Left renal cortex interstitium (tissue), 4 donors: ENCODE measurements at regions not wholly inside any gene's neighbourhood (a gene's known extent, or its start where the extent isn't known, plus 50 kb on each side); places are given as distances from the start of the nearest gene placed in this dataset.
A peak's percentile ranks its signal among the peaks of the same experiment; 100 is the strongest.

Experiments used
- DNase-seq, 4 donors: peaks; one replicate each; pipeline ENCODE4 v3.0.0-alpha.2; 2013; ENCODE audit warnings: low read depth in 4 of 4, low spot score in 2 of 4, missing footprints in 1 of 4

DNA sequence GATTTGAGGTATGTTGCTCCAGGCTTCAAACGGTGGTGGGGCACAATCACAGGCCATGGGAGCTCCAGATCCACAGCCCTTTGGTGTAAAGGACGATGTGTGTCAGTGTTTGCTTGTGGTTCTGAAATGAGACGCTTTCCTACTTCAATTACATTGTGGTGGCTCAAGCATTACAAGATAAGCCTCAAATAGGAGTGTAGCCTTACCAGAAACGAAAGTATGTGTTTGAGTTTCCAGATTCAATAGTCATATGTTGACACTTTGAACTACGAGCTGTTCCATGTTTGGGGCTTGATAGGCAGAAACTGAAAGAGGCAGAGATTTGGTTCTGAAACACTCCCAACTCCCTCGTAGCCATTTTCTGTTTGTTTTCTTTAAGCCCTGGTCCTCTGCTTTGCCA lies 187.1 kb downstream of the MYLK4 start:
- DNase-seq = no peak

DNA sequence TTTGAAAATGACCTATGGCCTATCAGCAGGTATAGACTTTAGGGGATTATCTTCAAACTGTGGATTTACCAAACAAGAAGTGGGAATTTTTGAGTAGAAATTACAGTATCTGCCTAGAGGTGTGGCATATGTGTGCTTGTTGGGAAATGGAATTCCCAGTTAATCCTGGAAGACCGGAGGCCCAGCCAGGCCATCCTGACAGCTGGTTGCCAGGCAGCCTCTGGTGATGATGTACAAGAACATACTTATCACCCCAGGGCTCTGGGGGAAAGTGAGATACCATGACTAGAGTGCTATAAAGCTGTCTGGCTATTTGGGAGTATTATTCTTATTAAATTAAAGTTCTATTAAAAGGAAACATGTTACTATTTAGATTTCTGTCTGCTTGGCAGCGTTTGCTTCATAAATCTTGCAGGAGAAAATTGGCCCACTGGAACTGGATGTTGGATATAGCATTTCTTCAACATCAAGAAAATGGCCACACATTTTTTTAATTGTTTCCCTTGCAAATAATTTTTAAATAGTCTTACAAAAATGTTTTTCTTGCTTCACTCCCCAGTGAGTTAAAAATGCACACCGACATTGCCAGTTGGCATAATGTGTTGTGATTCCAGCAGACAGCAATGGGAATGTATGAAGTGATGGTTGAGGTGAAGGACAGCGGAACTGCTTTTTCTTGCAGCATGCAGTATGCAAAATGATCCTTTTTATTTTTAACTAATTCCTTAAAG lies 187.8 kb downstream of the MYLK4 start:
- no peak for DNase-seq

DNA sequence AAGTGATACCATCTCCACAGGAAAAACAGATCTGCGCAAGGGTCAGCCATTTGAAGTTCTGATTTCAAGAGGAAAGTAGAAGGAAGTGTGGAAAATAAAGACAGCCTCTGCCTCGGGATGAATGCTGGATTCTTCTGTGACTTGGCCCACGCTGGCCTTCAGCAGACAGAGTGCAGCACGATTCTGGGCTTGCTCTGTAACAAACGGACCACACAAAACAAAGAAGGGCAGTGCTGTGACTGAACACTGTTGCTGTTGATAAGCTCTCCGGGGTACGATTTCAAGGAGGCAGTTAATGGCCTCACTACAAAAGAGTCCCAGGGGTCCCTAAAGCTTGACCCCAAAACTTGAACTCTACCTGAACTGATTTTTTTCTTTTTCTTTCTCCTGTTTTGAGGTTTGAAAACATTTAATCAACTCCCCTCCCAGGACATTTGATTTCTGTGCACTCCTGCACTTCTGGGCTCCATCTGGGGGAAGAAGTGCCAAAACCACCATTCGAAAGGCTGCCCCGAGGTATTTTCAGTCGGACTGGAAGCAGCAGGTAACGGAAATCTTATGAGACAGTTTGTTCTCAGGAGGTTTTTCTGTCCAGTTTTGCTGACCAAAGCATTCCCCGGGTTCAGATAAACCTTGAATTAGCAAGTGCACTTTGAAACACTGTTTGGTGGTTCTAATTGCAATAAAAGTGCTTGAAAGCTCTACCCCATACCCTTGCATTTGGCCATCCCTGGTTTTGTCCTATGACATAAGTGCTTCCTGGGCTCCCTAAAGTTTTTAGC lies 189.6 kb downstream of the MYLK4 start:
- DNase-seq = no peak

DNA sequence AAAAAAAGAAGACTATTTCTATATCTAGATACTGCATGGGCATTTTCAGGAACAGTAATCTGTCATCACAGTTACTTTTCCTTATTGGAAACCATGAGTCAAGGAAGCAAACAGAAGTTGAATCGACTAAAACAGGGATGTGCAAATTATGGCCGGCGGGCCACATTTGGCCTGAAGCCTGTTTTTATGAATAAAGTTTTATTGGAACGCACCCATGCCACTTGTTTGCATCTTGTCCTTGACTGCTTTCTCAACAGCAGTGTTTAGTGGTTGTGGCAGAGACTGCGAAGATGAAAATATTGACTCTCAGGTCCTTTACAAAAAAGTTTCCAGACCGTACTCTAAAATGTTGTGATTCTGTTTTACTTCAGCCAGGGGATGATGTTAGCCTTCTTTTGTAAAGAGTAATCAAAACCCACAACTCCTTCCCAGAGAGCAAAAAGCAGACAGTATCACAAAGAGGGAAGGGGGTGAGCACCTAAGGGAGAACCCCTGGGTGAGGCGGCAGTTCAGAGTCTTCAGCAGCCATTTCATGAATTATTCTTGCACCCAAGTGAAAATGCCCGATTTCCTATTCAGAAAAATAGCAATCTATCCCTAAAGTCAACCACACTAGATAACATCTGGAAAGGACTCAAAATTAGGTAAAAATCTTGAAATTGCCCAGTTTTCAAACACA lies 190.4 kb downstream of the MYLK4 start:
- no peak for DNase-seq

DNA sequence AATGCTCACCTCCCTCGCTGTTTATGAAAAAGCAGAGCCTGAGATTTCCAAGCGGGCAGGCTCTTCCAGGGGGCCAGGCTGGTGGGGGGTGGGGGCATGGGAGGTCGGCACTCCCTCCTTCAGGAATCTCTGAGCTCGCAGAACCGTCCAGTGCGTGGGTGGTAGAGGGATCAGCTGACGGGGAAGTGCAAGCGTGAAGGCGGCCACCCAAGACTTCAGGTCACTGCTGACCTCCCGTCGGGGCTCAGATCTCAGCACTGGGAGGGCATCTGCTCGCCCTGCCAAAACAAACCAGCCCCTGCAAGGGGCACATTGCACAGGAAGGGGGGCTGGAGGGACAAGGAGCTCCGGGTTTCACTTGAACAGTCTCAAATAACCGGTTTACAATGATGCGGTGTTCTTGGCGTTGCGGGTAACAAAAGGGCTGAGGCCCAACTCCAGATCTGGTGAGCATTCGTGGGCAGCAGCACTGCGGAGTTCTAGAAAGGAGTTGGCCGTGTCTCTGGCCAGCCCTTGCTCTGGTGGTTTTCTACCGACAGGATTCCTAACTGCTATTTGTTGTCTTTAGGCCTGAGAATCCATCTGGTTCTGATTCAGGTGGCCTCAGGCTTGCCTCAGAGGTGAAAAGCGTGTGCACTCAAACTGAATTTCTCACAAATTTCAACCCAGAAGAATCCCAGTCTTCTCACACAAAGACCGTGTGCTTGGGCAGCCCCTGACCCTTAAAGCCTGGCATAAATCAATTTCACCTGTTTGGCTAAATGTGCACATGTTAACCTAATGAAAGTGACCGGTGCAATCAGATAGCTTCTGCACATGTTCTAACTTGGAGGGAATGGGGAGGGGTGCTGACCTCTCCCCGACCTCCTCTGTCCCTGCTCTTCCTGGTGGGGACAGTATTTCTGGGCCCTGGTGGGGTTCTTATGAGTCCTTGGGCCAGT lies 191.6 kb downstream of the MYLK4 start:
- DNase-seq = peak in 3 of 4 donors; percentile 37 to 67 (median 62)

DNA sequence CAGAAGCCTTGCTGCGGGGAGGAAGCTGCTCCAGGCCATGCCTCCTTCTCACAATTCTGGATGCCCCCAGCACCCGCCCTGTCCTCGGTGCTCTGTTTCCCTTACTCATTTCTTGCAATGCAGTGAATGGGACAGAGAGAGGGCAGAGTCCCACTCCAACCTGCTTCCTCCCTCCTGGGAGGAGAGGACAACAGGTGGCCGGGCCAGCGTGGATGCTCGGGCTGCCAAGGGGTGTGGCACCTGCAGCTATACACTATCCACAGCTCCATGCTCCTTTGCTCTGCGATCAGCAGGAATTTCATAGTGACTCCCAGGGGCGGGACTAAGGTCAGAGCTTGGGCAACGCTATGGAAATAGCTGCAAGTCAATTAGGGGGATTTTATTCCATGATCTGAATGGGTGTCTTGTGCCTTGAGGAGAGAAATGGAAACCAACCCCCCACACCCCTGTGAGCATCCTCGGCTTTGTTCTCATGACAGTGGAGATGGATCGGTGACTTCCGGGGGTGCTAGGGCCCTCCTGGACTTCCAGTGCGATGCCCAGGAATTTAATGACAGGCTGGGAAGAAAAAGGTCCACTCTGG lies 192.5 kb downstream of the MYLK4 start:
- no peak for DNase-seq

DNA sequence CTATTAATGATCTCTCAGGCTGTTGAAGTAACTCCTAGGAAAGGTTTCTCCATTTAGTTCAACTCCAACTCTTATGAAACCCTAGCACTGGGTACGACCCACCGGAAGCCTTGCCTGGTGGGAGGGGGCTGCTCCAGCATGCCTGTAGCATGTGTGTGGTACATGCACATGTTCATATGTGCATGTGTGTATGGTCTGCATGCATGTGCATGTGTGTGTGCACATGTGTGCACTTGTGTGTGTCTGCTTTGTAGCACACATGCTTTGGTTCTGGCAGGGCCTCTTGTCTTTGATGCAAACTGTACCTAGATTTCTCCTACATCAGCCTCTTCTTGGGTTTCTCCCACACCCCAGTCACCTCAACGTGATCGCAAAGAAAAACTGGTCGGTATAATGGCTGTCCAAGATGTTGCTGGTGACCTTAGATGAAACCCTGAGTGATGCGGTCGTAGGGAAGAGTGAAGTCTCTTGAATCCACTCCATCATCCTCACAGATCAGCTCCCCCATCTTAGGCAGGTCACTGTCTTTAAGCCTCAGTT lies 193.5 kb downstream of the MYLK4 start:
- no peak for DNase-seq

DNA sequence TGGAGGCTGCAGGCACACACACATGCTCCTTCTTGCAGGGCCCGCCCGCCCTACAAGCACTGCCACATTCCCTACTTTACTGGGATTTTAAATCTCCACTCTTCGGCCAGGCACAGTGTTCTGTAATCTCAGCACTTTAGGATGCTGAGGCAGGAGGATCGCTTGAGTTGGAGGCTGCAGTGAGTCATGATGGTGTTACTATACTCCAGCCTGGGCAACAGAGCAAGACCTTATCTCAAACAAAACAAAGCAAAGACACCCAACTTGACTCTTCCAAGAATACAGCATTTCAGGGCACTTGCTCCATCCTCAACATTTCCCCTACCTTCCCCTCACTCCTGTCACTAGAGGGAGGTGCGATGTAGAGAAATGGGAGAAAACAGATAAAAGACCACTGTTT lies 194.0 kb downstream of the MYLK4 start:
- no peak for DNase-seq

DNA sequence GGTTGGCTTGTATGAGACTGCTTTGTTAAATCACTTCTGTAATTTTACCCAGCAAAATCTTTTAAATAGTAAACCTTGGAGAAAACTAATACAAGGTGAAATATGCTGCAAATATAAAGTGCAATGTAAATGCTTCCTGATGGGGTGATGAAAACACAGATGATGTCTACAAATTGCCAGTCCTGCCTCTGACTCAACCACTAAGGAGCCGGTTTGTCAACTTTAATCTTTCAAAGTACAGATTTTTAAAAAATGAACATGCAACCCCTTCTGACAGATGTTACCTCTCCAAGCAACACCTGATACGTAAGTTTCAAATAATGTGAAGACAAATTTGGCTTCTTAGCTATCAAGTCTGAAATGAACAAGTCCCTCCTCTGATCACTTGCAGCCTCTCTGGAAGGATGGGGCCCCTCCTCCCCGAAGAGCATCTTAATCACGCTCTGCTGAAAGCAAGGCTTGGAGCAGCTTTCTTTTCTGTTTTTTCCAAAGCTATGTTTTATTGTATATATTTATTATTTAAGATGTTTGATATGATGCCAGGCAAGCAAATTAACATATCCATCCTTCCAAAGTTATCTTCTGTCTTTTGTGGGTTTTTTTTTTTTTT lies 196.0 kb downstream of the MYLK4 start:
- no peak for DNase-seq

DNA sequence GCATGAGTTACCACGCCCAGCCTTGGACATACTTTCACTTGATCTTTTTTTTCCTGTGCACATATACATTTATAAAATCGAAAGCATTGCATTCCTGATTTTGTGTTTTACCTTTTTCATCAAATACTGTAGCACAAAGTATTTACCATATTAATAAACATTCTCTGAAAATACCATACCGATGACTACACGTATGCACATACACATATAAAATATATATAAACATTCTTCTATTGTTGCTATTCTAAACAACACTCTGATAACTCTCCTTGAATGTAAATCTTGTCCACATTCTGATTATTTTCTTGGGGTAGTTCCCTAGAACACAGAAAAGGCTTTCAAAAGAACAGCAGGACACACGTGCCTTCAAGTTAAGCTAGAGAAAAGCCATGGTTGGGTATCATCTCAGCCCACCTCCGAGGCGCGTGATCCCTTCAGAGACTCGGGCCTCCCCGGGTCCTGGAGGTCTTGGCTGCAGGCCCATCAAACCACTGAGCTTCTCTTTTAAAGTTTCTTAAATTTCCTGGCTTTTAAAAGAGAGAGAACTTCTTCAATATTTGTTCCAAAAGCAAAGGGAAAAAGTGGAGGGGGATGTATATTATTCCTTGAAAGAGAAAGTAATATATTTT lies 198.1 kb downstream of the MYLK4 start:
- no peak for DNase-seq

DNA sequence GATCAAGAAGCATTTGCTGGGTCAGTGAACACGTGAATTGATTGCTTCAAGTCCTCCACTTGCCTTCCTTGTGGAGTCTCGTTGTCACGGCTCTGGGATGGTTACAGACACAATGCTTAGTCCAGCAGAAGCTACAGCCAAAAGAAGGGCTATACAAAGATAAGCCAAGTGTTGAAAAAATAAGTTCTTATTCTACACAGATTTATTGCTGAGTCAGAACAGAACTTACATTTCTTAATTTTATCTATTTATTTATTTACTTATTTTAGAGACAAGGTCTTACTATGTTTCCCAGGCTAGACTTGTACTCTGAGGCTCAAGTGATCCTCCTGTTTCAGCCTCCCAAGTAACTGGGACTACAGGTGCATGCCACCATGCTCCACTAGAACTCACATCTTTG lies 199.0 kb downstream of the MYLK4 start:
- no peak for DNase-seq

DNA sequence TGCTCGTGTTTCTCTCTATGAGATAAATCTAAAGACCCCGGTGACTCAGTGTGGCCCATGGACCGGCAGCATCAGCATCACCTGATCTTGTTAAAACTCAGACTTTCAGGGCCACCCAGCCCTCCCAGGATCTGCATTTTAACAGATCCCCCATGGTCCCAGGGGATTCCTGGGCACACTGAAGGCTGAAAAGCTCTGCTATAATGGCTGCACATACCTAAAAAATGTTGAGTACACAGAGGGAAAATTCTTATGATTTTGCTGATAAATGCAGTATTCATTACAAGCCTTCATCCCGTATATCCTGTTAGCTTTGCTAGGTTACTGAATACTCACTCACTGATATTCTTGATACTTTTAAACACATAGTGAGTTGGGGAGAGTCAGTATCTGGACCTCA lies 200.5 kb downstream of the MYLK4 start:
- no peak for DNase-seq

DNA sequence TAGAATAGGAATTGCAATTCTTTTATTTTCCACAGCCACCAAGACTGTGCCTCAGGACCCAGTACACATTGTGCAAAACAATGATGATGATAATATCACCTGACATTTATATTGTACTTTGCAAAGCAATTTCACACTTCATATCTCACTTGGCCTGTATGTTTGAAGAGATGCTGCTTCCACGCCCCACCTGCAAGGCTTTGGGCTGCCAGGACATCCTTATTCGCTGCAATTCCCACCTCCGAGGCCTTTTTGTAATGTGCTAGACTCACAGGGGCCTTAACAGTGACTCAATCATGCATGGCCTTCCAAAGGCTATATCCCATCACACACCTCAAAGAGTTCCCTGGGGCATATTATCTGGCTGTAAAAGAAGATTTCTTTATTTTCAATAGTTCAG lies 200.9 kb downstream of the MYLK4 start:
- no peak for DNase-seq

DNA sequence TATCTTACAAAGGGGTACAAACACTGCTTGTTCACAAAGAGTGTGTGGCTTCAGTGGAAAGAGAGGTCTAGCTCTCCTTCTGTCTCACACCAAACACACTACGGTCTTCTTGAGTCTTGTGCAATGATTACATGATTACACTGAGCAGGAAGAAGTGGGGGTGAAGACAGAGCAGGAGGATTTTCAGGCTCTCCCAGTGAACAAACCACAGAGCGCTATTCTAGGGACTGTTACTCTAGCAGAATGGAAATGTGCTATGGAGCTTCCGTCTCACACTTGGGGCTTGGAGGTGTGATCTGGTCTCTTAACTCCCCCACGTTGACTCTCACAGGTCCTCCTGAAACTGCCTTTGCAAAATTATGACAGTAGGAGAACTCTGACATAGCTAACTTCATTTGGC lies 203.4 kb downstream of the MYLK4 start:
- DNase-seq = no peak

DNA sequence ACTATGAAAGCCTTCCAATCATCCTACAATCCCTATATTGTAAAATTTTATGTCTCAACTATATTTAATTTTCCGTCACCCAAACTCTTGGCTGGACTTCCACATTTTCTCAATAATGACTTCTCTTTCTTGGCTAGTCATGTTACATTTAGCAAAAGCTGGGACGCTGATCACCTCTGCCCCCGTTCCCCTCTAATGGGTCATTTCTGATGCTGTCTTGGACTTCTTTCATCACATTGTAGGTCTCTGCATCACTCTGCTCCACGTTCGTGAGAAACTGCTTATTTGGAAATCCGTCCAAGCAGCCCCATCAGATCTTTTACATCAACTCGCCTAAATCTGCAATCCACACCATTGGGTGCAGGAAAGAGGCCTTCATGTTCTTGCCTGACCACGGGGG lies 203.8 kb downstream of the MYLK4 start:
- no peak for DNase-seq

DNA sequence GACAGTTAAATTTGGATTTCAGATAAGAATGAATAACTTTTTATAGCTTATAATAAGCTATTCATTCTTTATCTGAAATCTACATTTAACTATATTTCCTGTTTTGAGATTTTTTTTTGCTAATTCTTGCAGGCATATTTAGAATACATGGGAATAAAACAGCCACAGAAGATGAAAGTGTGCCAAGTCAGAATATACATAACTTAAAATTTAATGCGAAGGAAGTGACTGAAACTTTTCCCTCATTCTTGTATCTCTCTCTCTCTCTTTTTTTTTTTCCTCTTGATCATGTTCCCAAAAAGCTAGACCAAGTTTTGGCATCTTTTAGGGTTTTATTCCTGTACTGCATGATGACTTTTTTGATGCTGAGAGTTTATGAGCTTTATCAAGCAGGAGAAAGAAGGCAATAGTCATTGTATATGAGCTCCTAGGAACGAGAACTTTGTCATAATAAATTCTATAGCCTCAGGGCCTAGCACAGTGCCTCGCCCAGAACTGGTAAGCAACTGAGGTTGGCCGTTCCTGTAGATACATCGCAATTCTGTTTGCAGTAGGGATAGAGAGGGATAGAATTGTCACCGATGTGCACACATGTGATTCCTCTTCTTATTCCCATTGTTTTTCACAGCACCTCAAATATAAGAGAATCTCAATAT lies 205.2 kb downstream of the MYLK4 start:
- no peak for DNase-seq

DNA sequence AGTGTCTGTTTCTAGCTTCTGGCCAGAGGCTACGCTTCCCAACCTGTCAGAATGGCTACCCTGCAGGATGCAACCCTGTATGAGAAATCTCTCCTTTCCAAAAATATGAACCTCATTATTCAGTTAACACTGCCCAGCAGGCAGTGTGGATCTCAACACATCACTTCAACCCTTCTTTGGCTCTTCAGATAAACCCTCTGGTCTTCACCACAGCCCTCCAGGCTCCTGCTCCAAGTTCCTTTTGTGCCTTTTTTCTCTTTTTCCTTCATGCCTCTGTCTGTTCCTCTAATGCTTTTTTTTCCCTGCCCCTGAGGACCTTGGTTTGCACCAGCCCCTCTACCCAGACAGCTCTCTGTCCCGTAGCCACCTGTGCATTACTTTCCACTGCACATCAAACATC lies 207.4 kb downstream of the MYLK4 start:
- no peak for DNase-seq

DNA sequence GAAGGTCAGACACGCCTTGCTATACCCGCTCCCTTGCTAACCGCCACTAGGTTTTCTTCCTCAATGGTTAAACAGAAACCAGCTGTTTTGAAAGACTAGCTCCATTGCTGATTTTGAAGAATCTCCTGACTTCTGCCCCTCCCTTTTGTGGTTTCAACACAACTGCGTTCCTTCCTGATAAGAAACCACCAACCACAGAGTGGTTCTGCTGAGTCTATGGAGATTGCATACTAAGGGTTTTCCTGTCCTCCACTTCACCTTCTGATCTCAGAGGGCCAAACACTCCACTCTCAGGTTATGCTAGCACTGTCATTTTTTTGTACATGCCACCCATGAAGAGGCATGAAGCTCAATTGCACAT lies 207.9 kb downstream of the MYLK4 start:
- no peak for DNase-seq
